Natural killer cell (primary cell): ENCODE measurements at regions not wholly inside any gene's neighbourhood (a gene's known extent, or its start where the extent isn't known, plus 50 kb on each side); places are given as distances from the start of the nearest gene placed in this dataset.

Source experiments
- ATAC-seq, 3 donors: fragments of 150-1000 bp in 2 of 3; fragments of 200-7000 bp in 1 of 3; cut with Tn5 transposase; 1 replicate in 1 of 3; 2 replicates in 2 of 3; pipeline ENCODE4 v1.10.0; 2021; ENCODE audit warnings: mild to moderate bottlenecking in 2 of 3, moderate library complexity in 2 of 3
- DNase-seq, 2 donors: peaks; one replicate each; pipeline versions ENCODE4 v3.0.0 to v3.0.0-alpha.2; 2013 to 2021; ENCODE audit warnings: mixed read lengths in 1 of 2
- H3K27ac ChIP-seq: one replicate; pipeline ENCODE4 v1.5.1; 2013; ENCODE audit warnings: mild to moderate bottlenecking, low read length
- H3K27me3 ChIP-seq: one replicate; pipeline ENCODE4 v1.6.1; 2013; ENCODE audit warnings: low read length; ENCODE audit not compliant: control insufficient read depth, insufficient read depth
- H3K36me3 ChIP-seq: one replicate; pipeline ENCODE4 v1.6.1; 2013; ENCODE audit warnings: low read length; ENCODE audit not compliant: control insufficient read depth, insufficient read depth
- H3K4me1 ChIP-seq: one replicate; pipeline ENCODE4 v1.6.1; 2013; ENCODE audit warnings: low read length; ENCODE audit not compliant: control insufficient read depth, insufficient read depth
- H3K4me3 ChIP-seq: one replicate; pipeline ENCODE4 v1.5.1; 2013; ENCODE audit warnings: low read length
- H3K9me3 ChIP-seq: one replicate; pipeline ENCODE4 v1.6.1; 2013; ENCODE audit warnings: low read length; ENCODE audit not compliant: control insufficient read depth, insufficient read depth
- H3K27ac Mint-ChIP-seq, 2 donors: one replicate each; pipeline ENCODE4 v1.8.0; 2022; ENCODE audit warnings: mild to moderate bottlenecking in 2 of 2, mixed read lengths in 2 of 2, moderate library complexity in 1 of 2
- H3K27me3 Mint-ChIP-seq, 2 donors: one replicate each; pipeline ENCODE4 v1.8.0; 2022; ENCODE audit warnings: low read depth in 2 of 2, mixed read lengths in 2 of 2
- H3K36me3 Mint-ChIP-seq: one replicate; pipeline ENCODE4 v1.8.0; 2022; ENCODE audit warnings: mixed read lengths
- H3K4me1 Mint-ChIP-seq, 2 donors: one replicate each; pipeline ENCODE4 v1.8.0; 2022; ENCODE audit warnings: mixed read lengths in 2 of 2
- H3K4me3 Mint-ChIP-seq: one replicate; pipeline ENCODE4 v1.8.0; 2022; ENCODE audit warnings: mild to moderate bottlenecking, moderate library complexity, mixed read lengths
- H3K9me3 Mint-ChIP-seq, 2 donors: one replicate each; pipeline ENCODE4 v1.8.0; 2022; ENCODE audit warnings: mixed read lengths in 2 of 2
- WGBS: methylation state at CpG from one replicate; pipeline ENCODE4 v1.1.7; 2013; ENCODE audit warnings: missing lambda C conversion rate; ENCODE audit not compliant: insufficient coverage; 5-methylcytosine and 5-hydroxymethylcytosine counted together
- intact Hi-C: fragments of 100-400 bp; cut with micrococcal nuclease; formaldehyde crosslinking; loops from one replicate; pipeline ENCODE4 v1.14.2; 2022
- TF ChIP-seq, protein P1 (sequence below): fragments of 200-600 bp; IDR thresholded peaks from one replicate; pipeline ENCODE4 v1.8.0; 2022; ENCODE audit warnings: antibody characterized with exemption

- peaks cover 3% of the 10 kb centered on the region for H3K9me3 ChIP-seq
- DNase-seq, result no peak
- H3K36me3 ChIP-seq, result no peaks in the 10 kb centered on the region
- Mint-ChIP-seq H3K4me1 (no peaks in the 10 kb centered on the region), H3K9me3 (peaks cover 9 to 11% of the 10 kb centered on the region in 2 donors), H3K27me3 (no peaks in the 10 kb centered on the region), H3K27ac (no peak overlapping the region), H3K4me3 (no peak overlapping the region), H3K36me3 (peaks cover 14% of the 10 kb centered on the region)
- H3K4me1 ChIP-seq, result no peaks in the 10 kb centered on the region
- no peak overlapping the region for H3K27ac ChIP-seq
- TF ChIP-seq, protein P1, sequence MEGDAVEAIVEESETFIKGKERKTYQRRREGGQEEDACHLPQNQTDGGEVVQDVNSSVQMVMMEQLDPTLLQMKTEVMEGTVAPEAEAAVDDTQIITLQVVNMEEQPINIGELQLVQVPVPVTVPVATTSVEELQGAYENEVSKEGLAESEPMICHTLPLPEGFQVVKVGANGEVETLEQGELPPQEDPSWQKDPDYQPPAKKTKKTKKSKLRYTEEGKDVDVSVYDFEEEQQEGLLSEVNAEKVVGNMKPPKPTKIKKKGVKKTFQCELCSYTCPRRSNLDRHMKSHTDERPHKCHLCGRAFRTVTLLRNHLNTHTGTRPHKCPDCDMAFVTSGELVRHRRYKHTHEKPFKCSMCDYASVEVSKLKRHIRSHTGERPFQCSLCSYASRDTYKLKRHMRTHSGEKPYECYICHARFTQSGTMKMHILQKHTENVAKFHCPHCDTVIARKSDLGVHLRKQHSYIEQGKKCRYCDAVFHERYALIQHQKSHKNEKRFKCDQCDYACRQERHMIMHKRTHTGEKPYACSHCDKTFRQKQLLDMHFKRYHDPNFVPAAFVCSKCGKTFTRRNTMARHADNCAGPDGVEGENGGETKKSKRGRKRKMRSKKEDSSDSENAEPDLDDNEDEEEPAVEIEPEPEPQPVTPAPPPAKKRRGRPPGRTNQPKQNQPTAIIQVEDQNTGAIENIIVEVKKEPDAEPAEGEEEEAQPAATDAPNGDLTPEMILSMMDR, result no peak
- ATAC-seq, result no peak
- H3K27me3 ChIP-seq, result no peaks in the 10 kb centered on the region
- H3K4me3 ChIP-seq, result no peak overlapping the region
- 80% methylated on average over 2 of the region's 3 CpGs for WGBS
- intact Hi-C loops, result no loop called here
Measured at GRCh38 chr7:49060743-49061142, 136.4 kb downstream of the CDC14C start.

DNA sequence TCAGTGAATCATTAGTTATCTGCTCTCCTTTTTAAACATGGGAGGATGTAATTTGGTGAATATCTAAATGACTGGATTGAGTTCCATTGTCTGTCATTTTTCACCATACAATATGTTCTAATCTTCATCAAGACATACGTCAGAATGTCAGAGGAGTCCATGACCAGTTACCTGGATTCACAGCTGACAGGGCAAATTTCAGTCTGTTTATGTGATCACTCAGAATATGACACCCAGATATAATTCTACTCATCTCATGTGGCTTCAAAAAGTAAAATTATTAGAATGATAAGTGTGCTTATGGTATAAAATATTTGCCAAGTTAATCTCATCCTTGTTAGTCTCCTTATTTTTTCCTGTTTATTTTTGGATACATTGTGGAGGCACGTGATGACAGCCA is 150.2 kb downstream of the CDC14C start:
- Histone ChIP-seq H3K36me3 (no peaks in the 10 kb centered on the region), H3K4me3 (no peak overlapping the region), H3K4me1 (no peaks in the 10 kb centered on the region), H3K27ac (no peak overlapping the region), H3K27me3 (no peaks in the 10 kb centered on the region), H3K9me3 (no peaks in the 10 kb centered on the region)
- Mint-ChIP-seq H3K27ac (no peak overlapping the region), H3K4me1 (no peaks in the 10 kb centered on the region), H3K36me3 (no peaks in the 10 kb centered on the region), H3K9me3 (peaks cover 8 to 11% of the 10 kb centered on the region in 2 donors), H3K4me3 (no peak overlapping the region), H3K27me3 (no peaks in the 10 kb centered on the region)
- TF ChIP-seq, protein P1, result no peak
- no peak for ATAC-seq
- intact Hi-C loops, result no loop called here
- WGBS, result 75% methylated on average over 2 of the region's 2 CpGs
- DNase-seq, result no peak

DNA sequence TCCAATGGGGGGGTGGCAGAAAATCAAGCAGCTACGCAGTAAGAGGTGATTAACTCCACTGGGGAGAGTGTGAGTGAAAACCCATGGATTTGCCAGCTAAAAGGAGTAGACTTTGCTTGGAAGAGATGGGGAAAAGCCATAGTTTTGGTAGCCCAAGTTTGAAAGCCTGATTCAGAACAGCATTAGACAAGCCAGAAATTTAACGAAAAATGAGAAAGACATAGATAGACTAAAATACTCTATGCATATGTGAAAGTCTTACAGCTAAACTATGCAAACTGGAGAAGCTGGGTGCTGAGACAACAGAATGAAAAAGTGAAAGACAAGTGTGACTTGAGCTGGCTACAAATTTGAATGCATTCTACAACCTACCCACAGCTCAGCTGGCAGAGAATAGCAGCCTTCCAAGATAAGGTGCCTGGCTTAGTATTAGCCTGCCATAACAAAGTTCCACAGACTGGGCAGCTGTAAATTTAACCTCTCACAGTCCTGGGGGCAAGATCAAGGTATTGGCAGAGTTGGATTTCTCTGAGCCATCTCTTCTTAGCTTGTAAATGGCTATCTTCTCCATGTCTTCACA is 156.6 kb downstream of the CDC14C start:
- H3K9me3 Mint-ChIP-seq, result peaks cover 16 to 22% of the 10 kb centered on the region in 2 donors
- Histone ChIP-seq H3K27me3 (no peaks in the 10 kb centered on the region), H3K36me3 (no peaks in the 10 kb centered on the region), H3K9me3 (no peaks in the 10 kb centered on the region), H3K27ac (no peak overlapping the region), H3K4me3 (no peak overlapping the region), H3K4me1 (no peaks in the 10 kb centered on the region)
- DNase-seq (no peak), ATAC-seq (no peak)
- no peak overlapping the region for H3K27ac Mint-ChIP-seq
- TF ChIP-seq, protein P1, result no peak
- no peaks in the 10 kb centered on the region for H3K27me3 Mint-ChIP-seq
- intact Hi-C loops, result no loop called here
- no peak overlapping the region for H3K4me3 Mint-ChIP-seq
- WGBS, result 74% methylated on average over 1 of the region's 2 CpGs
- no peaks in the 10 kb centered on the region for H3K36me3 Mint-ChIP-seq
- no peaks in the 10 kb centered on the region for H3K4me1 Mint-ChIP-seq

DNA sequence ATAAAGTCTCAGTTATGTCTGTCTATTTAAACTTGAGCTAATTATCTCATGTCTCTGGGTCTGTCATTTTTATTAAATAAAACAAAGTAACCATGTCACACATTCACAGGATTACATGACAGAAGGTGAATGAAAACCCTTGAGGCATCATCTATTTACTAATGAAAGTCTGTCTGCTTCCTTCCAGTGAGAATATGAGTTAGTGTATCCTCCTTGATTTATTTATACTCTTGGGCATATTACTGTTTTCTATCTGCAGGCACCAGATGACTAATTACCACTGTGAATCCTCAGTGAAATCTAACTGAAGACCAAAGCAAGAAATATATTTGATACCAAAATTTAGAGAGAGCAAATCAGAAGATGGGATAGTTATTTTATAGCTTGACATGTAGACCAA is 163.7 kb downstream of the CDC14C start:
- DNase-seq, result no peak
- H3K36me3 Mint-ChIP-seq, result no peaks in the 10 kb centered on the region
- H3K9me3 ChIP-seq, result no peaks in the 10 kb centered on the region
- no peak overlapping the region for H3K4me3 ChIP-seq
- H3K4me1 ChIP-seq, result no peaks in the 10 kb centered on the region
- H3K4me3 Mint-ChIP-seq, result no peak overlapping the region
- no peak overlapping the region for H3K27ac Mint-ChIP-seq
- TF ChIP-seq, protein P1, result no peak
- H3K27me3 ChIP-seq, result no peaks in the 10 kb centered on the region
- H3K27me3 Mint-ChIP-seq, result no peaks in the 10 kb centered on the region
- ATAC-seq, result no peak
- H3K9me3 Mint-ChIP-seq, result peaks cover 6 to 12% of the 10 kb centered on the region in 2 donors
- intact Hi-C loops, result no loop called here
- H3K4me1 Mint-ChIP-seq, result no peaks in the 10 kb centered on the region
- no peak overlapping the region for H3K27ac ChIP-seq
- no peaks in the 10 kb centered on the region for H3K36me3 ChIP-seq
